ENCODE measurements at regions not wholly inside any gene's neighbourhood (a gene's known extent, or its start where the extent isn't known, plus 50 kb on each side); places are given as distances from the start of the nearest gene placed in this dataset.

- Histone ChIP-seq H3K14ac (ENCODE audit: insufficient read depth, low read length) (no peak overlapping the region), H3K4me1 (ENCODE audit: insufficient read depth, low read length) (no peaks in the 10 kb centered on the region), H4K91ac (ENCODE audit: insufficient read length, low read depth, low read length) (no peak overlapping the region), H3K18ac (ENCODE audit: insufficient read length, low read depth, low read length) (no peak overlapping the region), H3K79me1 (ENCODE audit: insufficient read depth, low read depth, low read length, poor library complexity, severe bottlenecking) (no peaks in the 10 kb centered on the region), H4K8ac (replicated peaks; ENCODE audit: insufficient read length, low read depth, low read length) (no peak overlapping the region), H3T11ph (ENCODE audit: low read length) (no peak overlapping the region), H3K4me2 (ENCODE audit: insufficient read depth, insufficient read length, low read length) (no peak overlapping the region), H2BK20ac (ENCODE audit: low read depth, low read length, poor library complexity, severe bottlenecking) (no peak overlapping the region), H3K9me3 (ENCODE audit: control insufficient read depth, low read depth, low read length) (no peaks in the 10 kb centered on the region), H2AFZ (ENCODE audit: low read length) (no peak overlapping the region), H2BK5ac (ENCODE audit: insufficient read length, low read length) (no peak overlapping the region), H2BK120ac (ENCODE audit: low read depth, low read length, poor library complexity, severe bottlenecking) (no peak overlapping the region), H2BK12ac (ENCODE audit: insufficient read length, low read depth, low read length) (no peak overlapping the region), H3K56ac (ENCODE audit: insufficient read length, low read depth, low read length) (no peak overlapping the region), H3K27me3 (ENCODE audit: insufficient read depth, low read length) (no peaks in the 10 kb centered on the region), H3K79me2 (ENCODE audit: insufficient read depth, low read length) (no peaks in the 10 kb centered on the region), H3K4ac (ENCODE audit: low read depth, low read length) (no peak overlapping the region), H4K5ac (ENCODE audit: insufficient read length, low read depth, low read length) (no peak overlapping the region), H3K9ac (ENCODE audit: extremely low read depth, insufficient read length, low read length) (no peak overlapping the region), H2BK15ac (ENCODE audit: low read depth, low read length) (no peak overlapping the region), H3K23me2 (ENCODE audit: insufficient read length, low read depth, low read length, poor library complexity, severe bottlenecking) (no peaks in the 10 kb centered on the region), H3K23ac (ENCODE audit: insufficient read length, low read depth, low read length) (no peak overlapping the region), H4K20me1 (ENCODE audit: control insufficient read depth, insufficient read depth, insufficient read length) (no peaks in the 10 kb centered on the region), H3K27ac (ENCODE audit: insufficient read length, low read depth, low read length) (no peak overlapping the region), H2AK5ac (ENCODE audit: insufficient read length, low read length) (no peak overlapping the region)
- WGBS (ENCODE audit: extremely low coverage, insufficient read length, low lambda C conversion rate): no CpG with 5 or more reads among the region's 4 CpGs
- no peak overlapping the region for H3K4me3 Mint-ChIP-seq
- H3K4me1 Mint-ChIP-seq: peaks cover 2% of the 10 kb centered on the region in 2 experiments
- no peaks in the 10 kb centered on the region; a peak in 1 of 5 replicates for H3K9me3 Mint-ChIP-seq
- H3K27me3 Mint-ChIP-seq (ENCODE audit: low read depth): no peaks in the 10 kb centered on the region
- no peak for DNase-seq
- no peak for TF ChIP-seq CTCF (conservative IDR thresholded peaks at IDR 0.05)
- H3K36me3 Mint-ChIP-seq (ENCODE audit: insufficient read depth in 1 of 3, low read depth in 3 of 3): no peaks in the 10 kb centered on the region
- no peak overlapping the region for H3K27ac Mint-ChIP-seq
These were observed 178.5 kb upstream of the CDH18 start for GRCh38 chr5:20166456-20166855.
